ENCODE measurements at regions not wholly inside any gene's neighbourhood (a gene's known extent, or its start where the extent isn't known, plus 50 kb on each side); places are given as distances from the start of the nearest gene placed in this dataset.

DNA sequence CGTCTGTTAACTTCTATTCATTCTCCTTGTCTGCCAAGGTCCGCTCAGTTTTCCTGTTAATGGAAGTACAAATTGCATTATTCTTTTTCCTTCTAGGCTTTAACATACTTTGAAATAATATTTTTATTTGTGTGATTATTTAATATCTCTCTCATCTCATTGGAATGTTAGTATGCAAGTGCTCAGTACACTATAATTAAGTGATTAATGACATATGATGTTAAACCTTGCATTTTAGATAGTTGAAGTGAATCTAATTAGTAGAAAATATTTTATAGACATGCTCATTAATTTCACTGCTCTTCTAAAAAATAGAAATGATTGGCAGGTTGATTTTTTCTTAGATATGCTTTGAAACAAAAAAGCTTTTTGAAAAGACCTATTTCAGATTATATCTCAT lies 1079.8 kb downstream of the RAPGEF2 start:
- Histone ChIP-seq H3K27me3 (no peaks in the 10 kb centered on the region), H3K27ac (no peak overlapping the region), H3K4me3 (no peak overlapping the region), H3K36me3 (no peaks in the 10 kb centered on the region), H3K9me3 (no peaks in the 10 kb centered on the region), H3K4me1 (no peaks in the 10 kb centered on the region)
- TF ChIP-seq POLR2A (IDR thresholded peaks at IDR 0.05) (no peak), EP300 (IDR thresholded peaks at IDR 0.05) (no peak), POLR2AphosphoS5 (IDR thresholded peaks at IDR 0.05) (no peak)
- TF ChIP-seq, protein P1, sequence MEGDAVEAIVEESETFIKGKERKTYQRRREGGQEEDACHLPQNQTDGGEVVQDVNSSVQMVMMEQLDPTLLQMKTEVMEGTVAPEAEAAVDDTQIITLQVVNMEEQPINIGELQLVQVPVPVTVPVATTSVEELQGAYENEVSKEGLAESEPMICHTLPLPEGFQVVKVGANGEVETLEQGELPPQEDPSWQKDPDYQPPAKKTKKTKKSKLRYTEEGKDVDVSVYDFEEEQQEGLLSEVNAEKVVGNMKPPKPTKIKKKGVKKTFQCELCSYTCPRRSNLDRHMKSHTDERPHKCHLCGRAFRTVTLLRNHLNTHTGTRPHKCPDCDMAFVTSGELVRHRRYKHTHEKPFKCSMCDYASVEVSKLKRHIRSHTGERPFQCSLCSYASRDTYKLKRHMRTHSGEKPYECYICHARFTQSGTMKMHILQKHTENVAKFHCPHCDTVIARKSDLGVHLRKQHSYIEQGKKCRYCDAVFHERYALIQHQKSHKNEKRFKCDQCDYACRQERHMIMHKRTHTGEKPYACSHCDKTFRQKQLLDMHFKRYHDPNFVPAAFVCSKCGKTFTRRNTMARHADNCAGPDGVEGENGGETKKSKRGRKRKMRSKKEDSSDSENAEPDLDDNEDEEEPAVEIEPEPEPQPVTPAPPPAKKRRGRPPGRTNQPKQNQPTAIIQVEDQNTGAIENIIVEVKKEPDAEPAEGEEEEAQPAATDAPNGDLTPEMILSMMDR (IDR thresholded peaks at IDR 0.05), result no peak
- 63 to 74% methylated on average over 2 of the region's 2 CpGs for WGBS, 2 donors (ENCODE audit: low coverage in 1 of 2)
- ATAC-seq, result no peak

DNA sequence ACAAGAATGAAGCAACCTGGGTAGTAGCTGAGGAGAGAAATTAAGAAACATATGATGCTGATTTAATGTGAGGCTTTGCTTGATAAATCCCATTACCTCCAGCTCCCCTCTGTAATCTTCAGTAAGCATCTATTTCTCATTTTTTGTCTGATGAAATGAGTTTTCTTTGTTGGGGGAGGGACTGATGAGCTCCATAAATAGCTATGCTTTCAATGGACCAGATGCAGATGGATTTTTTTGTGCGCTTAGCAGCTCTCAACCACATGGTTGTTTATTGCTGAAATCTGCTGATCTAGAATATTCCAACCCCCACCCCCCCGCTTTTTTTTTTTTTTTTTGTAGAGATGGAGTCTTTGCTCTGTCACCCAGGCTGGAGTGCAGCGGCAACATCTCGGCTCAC lies 1082.0 kb downstream of the RAPGEF2 start:
- no peaks in the 10 kb centered on the region for H3K36me3 ChIP-seq
- H3K27me3 ChIP-seq, result no peaks in the 10 kb centered on the region
- TF ChIP-seq, protein P1 (IDR thresholded peaks at IDR 0.05), result no peak
- TF ChIP-seq EP300 (IDR thresholded peaks at IDR 0.05) (no peak), POLR2A (IDR thresholded peaks at IDR 0.05) (no peak), POLR2AphosphoS5 (IDR thresholded peaks at IDR 0.05) (no peak)
- H3K4me3 ChIP-seq, result no peak overlapping the region
- H3K9me3 ChIP-seq, result no peaks in the 10 kb centered on the region
- ATAC-seq, result no peak
- H3K4me1 ChIP-seq, result no peaks in the 10 kb centered on the region
- 87% methylated on average over 4 of the region's 4 CpGs; no CpG with 5 or more reads in 1 of the 2 donors for WGBS, 2 donors (ENCODE audit: low coverage in 1 of 2)
- no peak overlapping the region for H3K27ac ChIP-seq

DNA sequence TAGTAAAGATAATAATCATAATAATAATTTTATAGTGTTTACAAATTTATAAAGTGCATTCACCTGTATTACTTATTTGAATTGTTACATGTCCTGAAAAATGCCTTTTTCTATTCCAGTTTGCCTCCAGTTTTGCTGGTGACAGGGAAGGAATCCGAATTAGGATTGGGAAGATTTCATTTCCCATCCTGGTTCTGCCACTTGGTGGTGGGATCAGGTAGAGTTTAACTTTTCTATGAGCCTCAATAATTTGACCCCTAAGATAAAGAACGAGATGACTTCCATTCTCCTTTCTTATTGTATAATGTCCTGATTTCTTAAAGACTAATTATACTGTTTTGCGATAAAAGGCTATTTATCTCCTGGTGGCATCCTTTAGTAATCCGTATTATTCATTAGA lies 1090.9 kb downstream of the RAPGEF2 start:
- WGBS, 2 donors (ENCODE audit: low coverage in 1 of 2), result 81 to 91% methylated on average over 3 to 4 of the region's 4 CpGs

DNA sequence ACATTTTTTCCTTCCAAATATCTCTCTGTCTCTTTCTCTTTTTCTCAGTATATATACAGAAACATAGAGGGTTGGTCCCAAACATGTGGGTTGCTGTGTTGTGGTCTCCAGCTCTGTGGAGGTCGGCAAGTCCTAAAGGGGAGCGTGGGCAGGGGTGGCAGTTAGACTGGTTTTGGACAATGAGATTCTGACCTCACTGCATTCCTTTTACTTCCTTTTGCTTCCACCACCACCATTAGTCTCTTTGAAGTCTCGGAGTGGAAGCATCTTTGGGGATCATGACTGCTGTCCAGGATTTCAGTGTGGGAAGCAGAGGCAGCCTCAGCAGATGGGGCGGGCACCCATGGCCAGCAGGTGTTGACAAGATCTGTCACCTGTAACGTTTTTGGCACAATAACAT lies 1091.8 kb downstream of the RAPGEF2 start:
- 83 to 84% methylated on average over 5 of the region's 5 CpGs for WGBS, 2 donors (ENCODE audit: low coverage in 1 of 2)

More for the DNA sequence above, 1090.9 kb downstream of the RAPGEF2 start:
- no peaks in the 10 kb centered on the region for H3K4me1 ChIP-seq
- no peaks in the 10 kb centered on the region for H3K36me3 ChIP-seq
- H3K27me3 ChIP-seq, result no peaks in the 10 kb centered on the region
- TF ChIP-seq POLR2A (IDR thresholded peaks at IDR 0.05) (no peak), POLR2AphosphoS5 (IDR thresholded peaks at IDR 0.05) (no peak), EP300 (IDR thresholded peaks at IDR 0.05) (no peak)
- TF ChIP-seq, protein P1 (IDR thresholded peaks at IDR 0.05), result no peak
- no peaks in the 10 kb centered on the region for H3K9me3 ChIP-seq
- no peak for ATAC-seq
- no peak overlapping the region for H3K27ac ChIP-seq
- no peak overlapping the region for H3K4me3 ChIP-seq

DNA sequence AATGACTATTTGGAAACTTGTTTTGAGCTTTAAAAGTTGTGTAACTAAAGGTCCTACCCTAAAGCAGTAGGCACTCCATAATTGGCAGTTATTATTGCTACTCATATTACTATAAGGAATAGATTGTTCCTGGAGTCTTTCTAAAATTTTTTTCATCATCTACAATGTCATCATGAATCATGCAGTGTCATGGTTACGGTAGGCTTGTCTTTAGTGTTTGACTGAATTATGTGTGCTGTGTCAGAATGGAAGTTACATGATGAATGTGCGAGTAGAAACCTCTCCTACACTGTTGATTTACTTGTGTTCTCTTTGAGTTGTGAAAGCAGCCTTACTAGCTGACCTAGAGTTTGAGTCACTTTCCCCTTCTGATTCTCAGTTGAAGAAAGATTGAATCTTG lies 1099.9 kb downstream of the RAPGEF2 start:
- Histone ChIP-seq H3K4me3 (no peak overlapping the region), H3K27ac (no peak overlapping the region), H3K4me1 (no peaks in the 10 kb centered on the region), H3K27me3 (no peaks in the 10 kb centered on the region), H3K36me3 (no peaks in the 10 kb centered on the region), H3K9me3 (peaks cover 0 to 8% (median 0%) of the 10 kb centered on the region in 3 donors)
- no peak for ATAC-seq
- 63 to 90% methylated on average over 2 of the region's 2 CpGs for WGBS, 2 donors (ENCODE audit: low coverage in 1 of 2)
- no peak for TF ChIP-seq POLR2AphosphoS5 (IDR thresholded peaks at IDR 0.05)
- TF ChIP-seq EP300 (IDR thresholded peaks at IDR 0.05), result no peak
- no peak for TF ChIP-seq POLR2A (IDR thresholded peaks at IDR 0.05)
- TF ChIP-seq, protein P1 (IDR thresholded peaks at IDR 0.05), result no peak

More for the DNA sequence above, 1091.8 kb downstream of the RAPGEF2 start:
- H3K36me3 ChIP-seq, result no peaks in the 10 kb centered on the region
- TF ChIP-seq EP300 (IDR thresholded peaks at IDR 0.05) (no peak), POLR2A (IDR thresholded peaks at IDR 0.05) (no peak), POLR2AphosphoS5 (IDR thresholded peaks at IDR 0.05) (no peak)
- TF ChIP-seq, protein P1 (IDR thresholded peaks at IDR 0.05), result no peak
- no peak for ATAC-seq
- no peaks in the 10 kb centered on the region for H3K4me1 ChIP-seq
- no peaks in the 10 kb centered on the region for H3K27me3 ChIP-seq
- H3K9me3 ChIP-seq, result no peaks in the 10 kb centered on the region
- H3K27ac ChIP-seq, result no peak overlapping the region
- H3K4me3 ChIP-seq, result no peak overlapping the region

Data from gastroesophageal sphincter (tissue), 4 donors.